Upper lobe of right lung (tissue), 1 donor: ENCODE measurements at regions not wholly inside any gene's neighbourhood (a gene's known extent, or its start where the extent isn't known, plus 50 kb on each side); places are given as distances from the start of the nearest gene placed in this dataset.

Source experiments
- ATAC-seq: fragments of 200-7000 bp; cut with Tn5 transposase; one replicate; pipeline ENCODE4 v1.9.1; 2020; ENCODE audit warnings: mild to moderate bottlenecking, moderate library complexity
- DNase-seq: peaks from one replicate; pipeline ENCODE4 v3.0.0-alpha.2; 2020
- H3K27ac ChIP-seq: fragments of 200-600 bp; one replicate; pipeline ENCODE4 v1.8.0; 2022
- H3K27me3 ChIP-seq: fragments of 200-600 bp; one replicate; pipeline ENCODE4 v1.8.0; 2022; ENCODE audit warnings: mild to moderate bottlenecking
- H3K36me3 ChIP-seq: fragments of 200-600 bp; one replicate; pipeline ENCODE4 v1.8.0; 2022
- H3K4me1 ChIP-seq: fragments of 200-600 bp; one replicate; pipeline ENCODE4 v1.8.0; 2022
- H3K4me3 ChIP-seq: fragments of 200-600 bp; one replicate; pipeline ENCODE4 v1.8.0; 2022; ENCODE audit warnings: mild to moderate bottlenecking
- H3K9me3 ChIP-seq: fragments of 200-600 bp; one replicate; pipeline ENCODE4 v1.8.0; 2022
- intact Hi-C: fragments of 100-400 bp; cut with DNase I; formaldehyde crosslinking; loops from one replicate; pipeline ENCODE4 v1.11.0; 2022
- TF ChIP-seq, protein P1 (sequence below): fragments of 200-600 bp; IDR thresholded peaks from one replicate; pipeline ENCODE4 v1.8.0; 2022; ENCODE audit warnings: antibody characterized with exemption
- donor health status: DM: no; HTN: yes; CAD: no; lungs with severe emphysema.

DNA sequence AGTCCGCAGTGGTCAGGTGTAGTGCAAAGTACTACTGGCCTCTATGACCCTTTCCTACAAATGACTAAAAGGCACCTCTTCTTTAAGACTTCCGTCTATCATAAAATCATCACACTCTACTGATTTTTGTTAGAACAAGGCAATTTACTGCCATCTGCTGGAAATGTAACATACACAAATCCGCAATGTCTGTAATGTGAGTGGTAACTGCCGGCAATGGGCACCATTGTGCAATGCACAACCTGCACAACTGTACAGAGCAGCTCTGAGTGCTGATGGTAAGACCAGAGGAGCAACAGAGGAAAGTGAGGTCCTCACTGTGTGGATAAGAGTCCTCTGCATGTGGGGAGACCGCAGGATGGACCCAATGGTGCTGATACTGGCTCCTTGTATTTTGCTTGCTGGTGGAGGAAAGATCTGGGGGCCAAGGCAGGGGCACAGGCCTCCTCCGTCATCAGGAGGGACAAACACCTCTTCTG, 103.7 kb downstream of the ATPSCKMT start:
- ATAC-seq = no peak
- intact Hi-C loops = no loop called here
- H3K4me3 ChIP-seq = no peak overlapping the region
- H3K36me3 ChIP-seq = no peaks in the 10 kb centered on the region
- H3K27ac ChIP-seq = no peak overlapping the region
- H3K27me3 ChIP-seq = no peaks in the 10 kb centered on the region
- DNase-seq = no peak
- H3K4me1 ChIP-seq = no peaks in the 10 kb centered on the region
- TF ChIP-seq, protein P1, sequence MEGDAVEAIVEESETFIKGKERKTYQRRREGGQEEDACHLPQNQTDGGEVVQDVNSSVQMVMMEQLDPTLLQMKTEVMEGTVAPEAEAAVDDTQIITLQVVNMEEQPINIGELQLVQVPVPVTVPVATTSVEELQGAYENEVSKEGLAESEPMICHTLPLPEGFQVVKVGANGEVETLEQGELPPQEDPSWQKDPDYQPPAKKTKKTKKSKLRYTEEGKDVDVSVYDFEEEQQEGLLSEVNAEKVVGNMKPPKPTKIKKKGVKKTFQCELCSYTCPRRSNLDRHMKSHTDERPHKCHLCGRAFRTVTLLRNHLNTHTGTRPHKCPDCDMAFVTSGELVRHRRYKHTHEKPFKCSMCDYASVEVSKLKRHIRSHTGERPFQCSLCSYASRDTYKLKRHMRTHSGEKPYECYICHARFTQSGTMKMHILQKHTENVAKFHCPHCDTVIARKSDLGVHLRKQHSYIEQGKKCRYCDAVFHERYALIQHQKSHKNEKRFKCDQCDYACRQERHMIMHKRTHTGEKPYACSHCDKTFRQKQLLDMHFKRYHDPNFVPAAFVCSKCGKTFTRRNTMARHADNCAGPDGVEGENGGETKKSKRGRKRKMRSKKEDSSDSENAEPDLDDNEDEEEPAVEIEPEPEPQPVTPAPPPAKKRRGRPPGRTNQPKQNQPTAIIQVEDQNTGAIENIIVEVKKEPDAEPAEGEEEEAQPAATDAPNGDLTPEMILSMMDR = peak; percentile 14
- H3K9me3 ChIP-seq = no peaks in the 10 kb centered on the region

DNA sequence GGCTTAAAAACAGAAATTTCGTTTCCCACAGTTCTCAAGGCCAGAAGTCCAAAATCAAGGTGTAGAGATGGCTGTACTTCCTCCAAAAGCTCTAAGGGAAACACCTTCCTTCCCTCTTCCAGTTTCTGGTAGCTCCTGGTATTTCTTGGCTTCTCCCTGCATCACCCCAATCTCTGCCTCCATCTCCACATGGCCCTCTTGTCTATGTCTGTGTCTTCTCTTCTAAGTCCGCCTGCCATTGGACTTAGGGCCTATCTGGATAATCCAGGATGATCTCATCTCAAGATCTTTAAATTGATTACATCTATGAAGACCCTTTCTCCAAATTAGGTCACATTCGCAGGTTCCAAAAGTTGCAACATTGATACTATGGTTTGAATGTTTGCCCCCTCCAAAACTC, 105.6 kb downstream of the ATPSCKMT start:
- H3K4me3 ChIP-seq = no peak overlapping the region
- no peaks in the 10 kb centered on the region for H3K36me3 ChIP-seq
- intact Hi-C loops = no loop called here
- no peaks in the 10 kb centered on the region for H3K4me1 ChIP-seq
- TF ChIP-seq, protein P1 = no peak
- DNase-seq (no peak), ATAC-seq (no peak)
- no peaks in the 10 kb centered on the region for H3K9me3 ChIP-seq
- no peak overlapping the region for H3K27ac ChIP-seq
- no peaks in the 10 kb centered on the region for H3K27me3 ChIP-seq

DNA sequence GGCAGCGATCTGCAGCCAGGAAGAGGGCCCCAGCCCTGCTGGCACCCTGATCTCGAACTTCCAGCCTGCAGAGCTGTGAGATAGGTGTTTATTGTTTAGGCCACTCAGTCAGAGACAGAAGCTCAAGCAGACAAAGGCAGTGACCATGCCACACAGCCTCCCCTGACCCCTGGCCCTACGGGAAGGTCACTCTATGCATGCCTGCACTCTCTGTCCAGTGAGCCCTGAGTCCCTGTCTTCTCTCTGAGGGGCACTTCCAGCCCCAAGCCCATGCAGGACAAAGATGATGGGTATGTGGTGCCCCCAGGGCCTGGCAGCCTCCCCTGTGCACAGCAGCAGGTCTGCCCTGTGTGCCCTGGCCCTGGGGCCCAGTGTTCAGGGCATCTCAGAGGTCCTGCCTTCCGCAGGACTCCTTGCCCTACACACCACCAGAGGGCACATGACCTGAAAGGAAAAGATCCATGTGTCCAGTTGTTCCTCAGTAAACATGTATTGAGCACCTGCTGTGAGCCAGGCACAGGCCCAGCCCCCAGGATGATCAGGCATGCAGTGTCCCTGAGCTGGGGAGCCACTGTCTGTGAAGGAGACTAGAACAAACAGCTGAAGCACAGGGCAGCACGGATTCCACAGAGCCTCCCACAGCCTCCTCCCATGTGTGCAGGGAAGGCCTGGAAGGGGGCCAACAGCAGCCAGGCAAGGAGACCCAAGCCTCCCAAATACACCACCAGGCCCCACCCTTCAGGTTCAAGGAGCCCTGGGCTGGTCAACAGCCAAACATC, 109.3 kb downstream of the ATPSCKMT start:
- no peaks in the 10 kb centered on the region for H3K36me3 ChIP-seq
- H3K9me3 ChIP-seq = no peaks in the 10 kb centered on the region
- peak; percentile 63 for ATAC-seq
- no peaks in the 10 kb centered on the region for H3K27me3 ChIP-seq
- no peak overlapping the region for H3K4me3 ChIP-seq
- no peak for DNase-seq
- intact Hi-C loops = no loop called here
- H3K27ac ChIP-seq = no peak overlapping the region
- TF ChIP-seq, protein P1 = peak; percentile 11
- no peaks in the 10 kb centered on the region for H3K4me1 ChIP-seq

DNA sequence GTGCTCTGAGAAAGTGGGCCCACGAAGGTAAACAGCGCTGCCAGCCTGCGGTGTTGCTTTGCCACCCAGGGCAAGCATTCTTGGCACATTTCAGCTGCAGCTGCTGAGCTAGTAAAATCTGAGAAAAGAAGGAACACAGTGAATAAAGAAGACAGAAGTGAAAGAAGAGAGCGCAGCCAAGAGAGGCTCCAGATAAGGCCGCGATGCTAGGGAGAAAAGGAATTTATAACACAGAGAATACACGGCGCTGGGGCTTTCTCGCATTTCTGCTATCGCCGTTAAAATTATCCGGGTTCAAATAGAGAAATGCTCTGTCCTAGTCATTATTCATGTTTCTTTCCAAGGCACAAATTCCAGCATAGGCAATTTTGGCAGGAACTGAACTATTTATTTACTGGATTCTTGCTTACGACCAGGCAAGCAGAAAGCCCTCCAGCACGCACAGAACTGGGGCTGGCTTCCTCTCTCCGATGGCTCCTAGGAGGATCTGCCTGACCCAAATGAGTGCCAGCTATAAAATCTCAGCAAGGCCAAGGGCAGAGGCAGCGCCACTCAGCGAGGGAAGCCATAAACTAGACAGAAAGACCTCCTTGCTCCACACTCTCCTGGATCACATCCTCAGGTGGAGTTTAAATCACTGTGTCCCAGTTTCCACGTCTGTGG, 111.2 kb downstream of the ATPSCKMT start:
- H3K4me1 ChIP-seq = no peaks in the 10 kb centered on the region
- intact Hi-C loops = no loop called here
- H3K27ac ChIP-seq = no peak overlapping the region
- H3K9me3 ChIP-seq = no peaks in the 10 kb centered on the region
- TF ChIP-seq, protein P1 = no peak
- ATAC-seq (no peak), DNase-seq (no peak)
- H3K4me3 ChIP-seq = peak overlapping the region; percentile 1
- H3K36me3 ChIP-seq = no peaks in the 10 kb centered on the region
- H3K27me3 ChIP-seq = no peaks in the 10 kb centered on the region

DNA sequence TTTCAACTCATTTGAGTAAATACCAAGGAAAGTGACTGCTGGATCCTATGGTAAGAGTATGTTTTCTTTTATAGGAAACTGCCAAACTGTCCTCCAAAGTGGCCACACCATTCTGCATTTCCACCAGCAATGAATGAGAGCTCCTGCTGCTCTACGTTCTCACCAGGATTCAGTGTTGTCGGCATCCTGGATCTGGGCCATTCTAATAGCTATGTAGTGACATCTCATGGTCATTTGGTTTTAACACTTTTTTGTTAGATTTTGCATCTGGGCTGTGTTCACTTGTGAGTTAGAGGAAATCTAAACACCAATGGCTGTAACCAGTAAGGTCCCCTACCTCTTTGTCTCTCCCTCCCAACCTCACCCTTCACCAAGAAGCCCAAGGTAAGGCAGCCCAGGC, 115.9 kb downstream of the ATPSCKMT start:
- no peak overlapping the region for H3K4me3 ChIP-seq
- TF ChIP-seq, protein P1 = no peak
- no peak overlapping the region for H3K27ac ChIP-seq
- intact Hi-C loops = no loop called here
- H3K4me1 ChIP-seq = no peaks in the 10 kb centered on the region
- H3K36me3 ChIP-seq = no peaks in the 10 kb centered on the region
- no peaks in the 10 kb centered on the region for H3K27me3 ChIP-seq
- H3K9me3 ChIP-seq = no peaks in the 10 kb centered on the region
- no peak for ATAC-seq
- DNase-seq = no peak
